ENCODE measurements at regions not wholly inside any gene's neighbourhood (a gene's known extent, or its start where the extent isn't known, plus 50 kb on each side); places are given as distances from the start of the nearest gene placed in this dataset.
"Not testable (repeated sequence)": the region's sequence is repeated elsewhere in the genome, so short reads cannot be mapped to it uniquely, and the experiment has no call there.

- Mint-ChIP-seq H3K4me1 (no peaks in the 10 kb centered on the region), H3K27ac (no peak overlapping the region), H3K9me3 (no peaks in the 10 kb centered on the region), H3K4me3 (no peak overlapping the region), H3K36me3 (ENCODE audit: low read depth) (no peaks in the 10 kb centered on the region), H3K27me3 (ENCODE audit: low read depth) (no peaks in the 10 kb centered on the region)
- TF ChIP-seq CTCF (IDR thresholded peaks at IDR 0.05; ENCODE audit: unreplicated experiment in 3 of 3): no peak
Observed at GRCh38 chr3:81087607-81088006, 673.8 kb downstream of the GBE1 start.

- H3K36me3 Mint-ChIP-seq (ENCODE audit: low read depth): no peaks in the 10 kb centered on the region
- no peak overlapping the region for H3K27ac Mint-ChIP-seq
- no peaks in the 10 kb centered on the region for H3K4me1 Mint-ChIP-seq
- no peak for TF ChIP-seq CTCF (IDR thresholded peaks at IDR 0.05; ENCODE audit: unreplicated experiment in 3 of 3)
- no peaks in the 10 kb centered on the region for H3K27me3 Mint-ChIP-seq (ENCODE audit: low read depth)
- H3K9me3 Mint-ChIP-seq: no peaks in the 10 kb centered on the region
- no peak overlapping the region for H3K4me3 Mint-ChIP-seq
Observed at GRCh38 chr3:81086348-81086747, 675.1 kb downstream of the GBE1 start.

- Mint-ChIP-seq H3K9me3 (no peaks in the 10 kb centered on the region), H3K4me3 (no peak overlapping the region), H3K4me1 (no peaks in the 10 kb centered on the region), H3K27me3 (ENCODE audit: low read depth) (no peaks in the 10 kb centered on the region), H3K27ac (no peak overlapping the region), H3K36me3 (ENCODE audit: low read depth) (no peaks in the 10 kb centered on the region)
- no peak for TF ChIP-seq CTCF (IDR thresholded peaks at IDR 0.05; ENCODE audit: unreplicated experiment in 3 of 3)
Observed at GRCh38 chr3:81080608-81081007, 680.8 kb downstream of the GBE1 start.

- Mint-ChIP-seq H3K27me3 (ENCODE audit: low read depth) (no peaks in the 10 kb centered on the region), H3K4me3 (no peak overlapping the region), H3K9me3 (peaks cover 10% of the 10 kb centered on the region), H3K27ac (no peak overlapping the region), H3K36me3 (ENCODE audit: low read depth) (no peaks in the 10 kb centered on the region), H3K4me1 (no peaks in the 10 kb centered on the region)
- TF ChIP-seq CTCF (IDR thresholded peaks at IDR 0.05; ENCODE audit: unreplicated experiment in 3 of 3): no peak
Observed at GRCh38 chr3:81072591-81072990, 688.9 kb downstream of the GBE1 start.

GRCh38 chr3:81068546-81068945, 692.9 kb downstream of the GBE1 start:
- Mint-ChIP-seq H3K4me3 (no peak overlapping the region), H3K4me1 (no peaks in the 10 kb centered on the region), H3K9me3 (peaks cover 21% of the 10 kb centered on the region), H3K27me3 (ENCODE audit: low read depth) (no peaks in the 10 kb centered on the region), H3K36me3 (ENCODE audit: low read depth) (no peaks in the 10 kb centered on the region), H3K27ac (no peak overlapping the region)
- no peak for TF ChIP-seq CTCF (IDR thresholded peaks at IDR 0.05; ENCODE audit: unreplicated experiment in 3 of 3)

- no peak for TF ChIP-seq CTCF (IDR thresholded peaks at IDR 0.05; ENCODE audit: unreplicated experiment in 3 of 3)
- Mint-ChIP-seq H3K9me3 (peaks cover 11% of the 10 kb centered on the region), H3K27me3 (ENCODE audit: low read depth) (no peaks in the 10 kb centered on the region), H3K27ac (no peak overlapping the region), H3K4me1 (no peaks in the 10 kb centered on the region), H3K36me3 (ENCODE audit: low read depth) (no peaks in the 10 kb centered on the region), H3K4me3 (no peak overlapping the region)
Observed at GRCh38 chr3:81063896-81064295, 697.5 kb downstream of the GBE1 start.

- not testable (repeated sequence) for H3K27me3 Mint-ChIP-seq (ENCODE audit: low read depth); H3K27ac Mint-ChIP-seq; H3K4me1 Mint-ChIP-seq; H3K9me3 Mint-ChIP-seq; H3K36me3 Mint-ChIP-seq (ENCODE audit: low read depth); H3K4me3 Mint-ChIP-seq
Observed at GRCh38 chr3:81051133-81051532, 710.3 kb downstream of the GBE1 start.

Measured in nephron (organoid).